ENCODE measurements at regions not wholly inside any gene's neighbourhood (a gene's known extent, or its start where the extent isn't known, plus 50 kb on each side); places are given as distances from the start of the nearest gene placed in this dataset.

DNA sequence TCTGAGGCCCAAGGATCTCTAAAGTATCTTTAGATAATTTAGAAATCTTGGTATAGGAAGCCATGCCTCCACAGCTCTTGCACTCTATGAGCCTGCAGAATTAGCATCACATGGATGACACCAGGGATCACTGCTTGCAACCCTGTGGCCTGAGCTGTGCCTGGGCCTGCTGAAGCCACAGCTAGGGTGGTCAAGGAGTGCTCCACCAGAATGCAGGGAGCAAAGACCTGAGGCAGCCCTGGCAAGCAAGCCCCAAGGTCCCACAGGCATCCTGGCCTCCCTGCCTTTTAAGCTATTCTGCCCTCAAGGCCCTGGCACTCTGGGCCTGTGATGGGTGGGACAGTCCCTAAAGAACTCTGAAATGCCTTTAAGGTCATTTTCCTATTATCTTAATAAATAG is 105.2 kb upstream of the NALF2 start:
- no peak overlapping the region for H3K4me2 ChIP-seq (ENCODE audit: low read length)
- H4K20me1 ChIP-seq (ENCODE audit: insufficient read depth, low read length): no peaks in the 10 kb centered on the region
- no peak overlapping the region for H3K4me3 ChIP-seq (ENCODE audit: low read length)
- no peak overlapping the region for H3K9ac ChIP-seq (ENCODE audit: low read length)
- H3K79me2 ChIP-seq (ENCODE audit: low read length): no peaks in the 10 kb centered on the region
- H3K36me3 ChIP-seq (replicated peaks; ENCODE audit: low read depth, low read length): no peaks in the 10 kb centered on the region
- H3K27ac ChIP-seq (ENCODE audit: low read length): no peak overlapping the region
- H3K4me1 ChIP-seq (ENCODE audit: low read length): no peaks in the 10 kb centered on the region
- TF ChIP-seq, protein P1, sequence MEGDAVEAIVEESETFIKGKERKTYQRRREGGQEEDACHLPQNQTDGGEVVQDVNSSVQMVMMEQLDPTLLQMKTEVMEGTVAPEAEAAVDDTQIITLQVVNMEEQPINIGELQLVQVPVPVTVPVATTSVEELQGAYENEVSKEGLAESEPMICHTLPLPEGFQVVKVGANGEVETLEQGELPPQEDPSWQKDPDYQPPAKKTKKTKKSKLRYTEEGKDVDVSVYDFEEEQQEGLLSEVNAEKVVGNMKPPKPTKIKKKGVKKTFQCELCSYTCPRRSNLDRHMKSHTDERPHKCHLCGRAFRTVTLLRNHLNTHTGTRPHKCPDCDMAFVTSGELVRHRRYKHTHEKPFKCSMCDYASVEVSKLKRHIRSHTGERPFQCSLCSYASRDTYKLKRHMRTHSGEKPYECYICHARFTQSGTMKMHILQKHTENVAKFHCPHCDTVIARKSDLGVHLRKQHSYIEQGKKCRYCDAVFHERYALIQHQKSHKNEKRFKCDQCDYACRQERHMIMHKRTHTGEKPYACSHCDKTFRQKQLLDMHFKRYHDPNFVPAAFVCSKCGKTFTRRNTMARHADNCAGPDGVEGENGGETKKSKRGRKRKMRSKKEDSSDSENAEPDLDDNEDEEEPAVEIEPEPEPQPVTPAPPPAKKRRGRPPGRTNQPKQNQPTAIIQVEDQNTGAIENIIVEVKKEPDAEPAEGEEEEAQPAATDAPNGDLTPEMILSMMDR (IDR thresholded peaks at IDR 0.05; ENCODE audit: low read depth, low read length): no peak
- no peak for TF ChIP-seq EZH2phosphoT487 (IDR thresholded peaks at IDR 0.05; ENCODE audit: low read depth)
- no peaks in the 10 kb centered on the region for H3K27me3 ChIP-seq (ENCODE audit: low read depth, low read length)
- no peaks in the 10 kb centered on the region for H3K9me3 ChIP-seq (ENCODE audit: insufficient read depth, low read length)
- H2AFZ ChIP-seq (ENCODE audit: low read depth, low read length): no peak overlapping the region

DNA sequence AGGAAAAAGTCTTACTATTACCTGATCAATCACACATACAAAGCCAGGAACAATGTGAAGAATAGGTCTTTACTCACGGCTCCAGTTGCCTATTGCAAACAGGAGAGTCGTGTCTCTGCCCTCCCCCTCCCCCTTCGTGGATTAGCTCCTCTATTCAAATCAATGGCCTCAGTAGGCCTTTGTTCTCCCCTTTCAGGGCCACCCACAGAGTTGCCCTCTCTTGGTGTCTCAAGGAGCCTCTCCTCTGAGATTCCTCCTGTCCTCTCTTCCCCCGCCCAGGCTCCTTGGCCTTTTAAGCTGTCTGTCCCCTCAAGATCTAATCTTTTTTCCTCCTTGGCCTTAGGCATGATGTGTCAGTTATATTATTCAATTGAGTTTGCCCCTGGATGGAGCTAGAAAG is 107.2 kb upstream of the NALF2 start:
- no peak overlapping the region for H3K4me2 ChIP-seq (ENCODE audit: low read length)
- H3K4me1 ChIP-seq (ENCODE audit: low read length): no peaks in the 10 kb centered on the region
- H4K20me1 ChIP-seq (ENCODE audit: insufficient read depth, low read length): no peaks in the 10 kb centered on the region
- H3K27ac ChIP-seq (ENCODE audit: low read length): no peak overlapping the region
- TF ChIP-seq, protein P1 (IDR thresholded peaks at IDR 0.05; ENCODE audit: low read depth, low read length): no peak
- TF ChIP-seq EZH2phosphoT487 (IDR thresholded peaks at IDR 0.05; ENCODE audit: low read depth): no peak
- H2AFZ ChIP-seq (ENCODE audit: low read depth, low read length): no peak overlapping the region
- H3K4me3 ChIP-seq (ENCODE audit: low read length): no peak overlapping the region
- no peaks in the 10 kb centered on the region for H3K27me3 ChIP-seq (ENCODE audit: low read depth, low read length)
- no peaks in the 10 kb centered on the region for H3K36me3 ChIP-seq (replicated peaks; ENCODE audit: low read depth, low read length)
- no peak overlapping the region for H3K9ac ChIP-seq (ENCODE audit: low read length)
- no peaks in the 10 kb centered on the region for H3K79me2 ChIP-seq (ENCODE audit: low read length)
- no peaks in the 10 kb centered on the region for H3K9me3 ChIP-seq (ENCODE audit: insufficient read depth, low read length)

DNA sequence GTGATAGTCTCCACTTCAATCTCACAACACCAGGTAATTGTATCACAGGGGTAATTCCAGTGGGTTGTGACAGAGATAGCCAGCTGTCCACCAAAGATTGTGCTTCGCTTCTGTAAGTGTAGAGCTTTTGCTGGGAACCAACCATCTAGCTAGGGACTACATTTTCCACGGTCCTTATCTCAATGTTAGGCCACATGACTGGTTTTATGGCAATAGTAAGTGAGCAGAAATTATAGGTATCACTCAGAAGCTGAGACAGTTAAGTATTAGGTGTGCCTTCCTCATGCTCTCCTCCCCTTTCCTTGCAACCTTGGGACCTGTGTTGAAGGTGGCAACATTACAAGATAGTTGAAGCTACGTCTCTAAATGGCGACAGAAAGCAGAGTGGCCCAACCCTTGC is 108.8 kb upstream of the NALF2 start:
- H3K4me2 ChIP-seq (ENCODE audit: low read length): no peak overlapping the region
- H3K9ac ChIP-seq (ENCODE audit: low read length): no peak overlapping the region
- no peaks in the 10 kb centered on the region for H4K20me1 ChIP-seq (ENCODE audit: insufficient read depth, low read length)
- no peaks in the 10 kb centered on the region for H3K36me3 ChIP-seq (replicated peaks; ENCODE audit: low read depth, low read length)
- H3K9me3 ChIP-seq (ENCODE audit: insufficient read depth, low read length): no peaks in the 10 kb centered on the region
- H3K27ac ChIP-seq (ENCODE audit: low read length): no peak overlapping the region
- H2AFZ ChIP-seq (ENCODE audit: low read depth, low read length): no peak overlapping the region
- no peak overlapping the region for H3K4me3 ChIP-seq (ENCODE audit: low read length)
- no peak for TF ChIP-seq EZH2phosphoT487 (IDR thresholded peaks at IDR 0.05; ENCODE audit: low read depth)
- TF ChIP-seq, protein P1 (IDR thresholded peaks at IDR 0.05; ENCODE audit: low read depth, low read length): no peak
- H3K79me2 ChIP-seq (ENCODE audit: low read length): no peaks in the 10 kb centered on the region
- no peaks in the 10 kb centered on the region for H3K4me1 ChIP-seq (ENCODE audit: low read length)
- no peaks in the 10 kb centered on the region for H3K27me3 ChIP-seq (ENCODE audit: low read depth, low read length)

DNA sequence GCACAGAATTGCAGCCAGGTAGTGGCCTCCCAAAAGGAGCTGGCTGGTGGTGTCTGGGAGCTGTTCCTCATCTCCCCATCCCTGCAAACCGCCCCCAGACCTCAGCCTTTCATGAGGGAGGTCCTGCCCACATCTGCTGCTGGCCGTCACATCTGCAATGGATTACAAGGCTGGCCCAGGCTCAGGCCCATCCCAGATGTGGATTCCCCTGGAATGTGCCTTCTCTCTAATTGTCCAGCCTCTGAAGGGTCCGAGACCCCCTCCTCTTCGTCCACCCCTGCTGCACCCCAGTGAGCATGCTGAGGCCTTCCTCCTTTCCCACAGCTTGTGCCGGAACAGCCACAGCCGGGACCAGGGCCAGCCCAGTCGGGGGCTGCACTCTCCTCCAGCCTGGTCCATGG is 115.0 kb upstream of the NALF2 start:
- H2AFZ ChIP-seq (ENCODE audit: low read depth, low read length): no peak overlapping the region
- TF ChIP-seq EZH2phosphoT487 (IDR thresholded peaks at IDR 0.05; ENCODE audit: low read depth): no peak
- TF ChIP-seq, protein P1 (IDR thresholded peaks at IDR 0.05; ENCODE audit: low read depth, low read length): no peak
- H3K4me1 ChIP-seq (ENCODE audit: low read length): no peaks in the 10 kb centered on the region
- H3K27me3 ChIP-seq (ENCODE audit: low read depth, low read length): no peaks in the 10 kb centered on the region
- no peaks in the 10 kb centered on the region for H3K36me3 ChIP-seq (replicated peaks; ENCODE audit: low read depth, low read length)
- no peak overlapping the region for H3K9ac ChIP-seq (ENCODE audit: low read length)
- no peak overlapping the region for H3K27ac ChIP-seq (ENCODE audit: low read length)
- no peaks in the 10 kb centered on the region for H3K9me3 ChIP-seq (ENCODE audit: insufficient read depth, low read length)
- H4K20me1 ChIP-seq (ENCODE audit: insufficient read depth, low read length): no peaks in the 10 kb centered on the region
- H3K79me2 ChIP-seq (ENCODE audit: low read length): no peaks in the 10 kb centered on the region
- no peak overlapping the region for H3K4me2 ChIP-seq (ENCODE audit: low read length)
- H3K4me3 ChIP-seq (ENCODE audit: low read length): no peak overlapping the region

Data from OCI-LY3 (cell line).